ENCODE measurements at regions not wholly inside any gene's neighbourhood (a gene's known extent, or its start where the extent isn't known, plus 50 kb on each side); places are given as distances from the start of the nearest gene placed in this dataset.

- TF ChIP-seq CTCF (IDR thresholded peaks at IDR 0.05 in 4 of 5, conservative IDR thresholded peaks at IDR 0.05 in 1 of 5) (no peak), POLR2A (IDR thresholded peaks at IDR 0.05) (no peak)
Measured at GRCh38 chr7:54915870-54916598, 102.8 kb upstream of the EGFR start.

Measured in gastrocnemius medialis (tissue), 4 donors.